HCT116 (cell line): ENCODE measurements at regions not wholly inside any gene's neighbourhood (a gene's known extent, or its start where the extent isn't known, plus 50 kb on each side); places are given as distances from the start of the nearest gene placed in this dataset.

Source experiments
- ATAC-seq: fragments of 200-7000 bp; cut with Tn5 transposase; 2 replicates; pipeline ENCODE4 v1.9.1; 2020; ENCODE audit warnings: mild to moderate bottlenecking, moderate library complexity
- BruUV-seq: library from RNA; stranded (reverse); fragments of 400-500 nt; replicated peaks from 2 replicates; lab custom pipeline; 2021; lab: Mats Ljungman, UMichigan
- CTCF ChIA-PET: fragments of 300-600 bp; sonication (Branson Sonifier 250); formaldehyde crosslinking; loops from one replicate; lab custom pipeline; 2021; ENCODE audit warnings: antibody characterized with exemption; lab: Charles Lee
- POLR2A ChIA-PET: fragments of 300-600, 350-600 bp; sonication (Branson Sonifier 250); formaldehyde crosslinking; loops from one replicate; lab custom pipeline; 2021; ENCODE audit warnings: antibody characterized with exemption; lab: Charles Lee
- RAD21 ChIA-PET, 2 experiments: fragments of 300-600 bp; sonication (Branson Sonifier 250); formaldehyde crosslinking; loops; one replicate each; lab custom pipeline; 2023; ENCODE audit warnings: low total read pairs in 2 of 2; ENCODE audit not compliant: uncharacterized antibody in 2 of 2, unreplicated experiment in 2 of 2, low non-redundant PET in 1 of 2; lab: Charles Lee
- DNase-seq: peaks from one replicate; pipeline ENCODE4 v3.0.0-alpha.2; 2010; ENCODE audit warnings: low read depth, low spot score
- H2AFZ ChIP-seq: fragments of 200-600 bp; shearing (Covaris generic), sonication (generic); 2 replicates; pipeline ENCODE4 v1.6.1; 2017; ENCODE audit warnings: low read depth, mixed run types, mixed read lengths, antibody characterized with exemption, low read length; ENCODE audit not compliant: poor library complexity, severe bottlenecking
- H3K27ac ChIP-seq: 2 replicates; pipeline ENCODE4 v1.5.1; 2012; ENCODE audit warnings: low read depth, low read length
- H3K27me3 ChIP-seq: fragments of 200-600 bp; sonication (generic); 2 replicates; pipeline ENCODE4 v1.6.1; 2016; ENCODE audit warnings: mixed run types, low read length, mixed read lengths; ENCODE audit not compliant: insufficient read depth
- H3K36me3 ChIP-seq, 2 experiments: fragments of 200-500 bp in 1 of 2; fragments of 200-600 bp in 1 of 2; sonication (Bioruptor generic) in 1 of 2; sonication (generic) in 1 of 2; 2 replicates each; pipeline versions ENCODE4 v1.5.1 to v1.6.1; 2014 to 2016; ENCODE audit warnings: low read length in 2 of 2, inconsistent platforms in 1 of 2, mixed read lengths in 1 of 2, mixed run types in 1 of 2; ENCODE audit not compliant: insufficient read depth in 2 of 2, control insufficient read depth in 1 of 2
- H3K4me1 ChIP-seq, 2 experiments: fragments of 200-600 bp in 1 of 2; sonication (generic) in 1 of 2; 2 replicates each; pipeline versions ENCODE4 v1.5.1 to v1.6.1; 2012 to 2017; ENCODE audit warnings: low read length in 2 of 2, inconsistent platforms in 1 of 2, mild to moderate bottlenecking in 1 of 2, mixed read lengths in 1 of 2, mixed run types in 1 of 2, moderate library complexity in 1 of 2; ENCODE audit not compliant: insufficient read depth in 2 of 2, control insufficient read depth in 1 of 2
- H3K4me2 ChIP-seq: fragments of 200-600 bp; sonication (generic); 2 replicates; pipeline ENCODE4 v1.6.1; 2017; ENCODE audit warnings: mixed run types, low read length, mixed read lengths
- H3K4me3 ChIP-seq, 2 experiments: fragments of 200-600 bp in 1 of 2; sonication (generic) in 1 of 2; replicated peaks in 1 of 2; 2 replicates each; pipeline ENCODE4 v1.5.1; 2011 to 2016; ENCODE audit warnings: low read length in 2 of 2, control low read depth in 1 of 2, low read depth in 1 of 2, mild to moderate bottlenecking in 1 of 2, mixed read lengths in 1 of 2, mixed run types in 1 of 2
- H3K79me2 ChIP-seq: fragments of 200-600 bp; sonication (generic); 2 replicates; pipeline ENCODE4 v1.6.1; 2017; ENCODE audit warnings: mild to moderate bottlenecking, mixed run types, low read length, moderate library complexity, mixed read lengths; ENCODE audit not compliant: insufficient read depth
- H3K9ac ChIP-seq: fragments of 200-600 bp; sonication (generic); 2 replicates; pipeline ENCODE4 v1.6.1; 2016; ENCODE audit warnings: low read length, mixed read lengths
- H3K9me2 ChIP-seq: fragments of 200-600 bp; sonication (generic), shearing (Covaris generic); 2 replicates; pipeline ENCODE4 v1.6.1; 2017; ENCODE audit warnings: mixed run types, mild to moderate bottlenecking, moderate library complexity; ENCODE audit not compliant: insufficient read depth
- H3K9me3 ChIP-seq, 2 experiments: fragments of 200-500 bp in 1 of 2; fragments of 200-600 bp in 1 of 2; sonication (Bioruptor generic) in 1 of 2; sonication (generic) in 1 of 2; 2 replicates each; pipeline ENCODE4 v1.6.1; 2014 to 2017; ENCODE audit warnings: low read length in 2 of 2, mixed read lengths in 2 of 2, inconsistent platforms in 1 of 2, low read depth in 1 of 2, mild to moderate bottlenecking in 1 of 2, mixed run types in 1 of 2, moderate library complexity in 1 of 2; ENCODE audit not compliant: control insufficient read depth in 1 of 2, insufficient read depth in 1 of 2
- H4K20me1 ChIP-seq: fragments of 200-600 bp; sonication (generic), shearing (Covaris generic); 2 replicates; pipeline ENCODE4 v1.6.1; 2017; ENCODE audit warnings: mixed run types, mild to moderate bottlenecking, moderate library complexity; ENCODE audit not compliant: insufficient read depth
- CEBPB ChIP-seq: IDR thresholded peaks from 2 replicates; pipeline ENCODE4 v1.6.1; 2012; ENCODE audit warnings: low read depth
- EZH2phosphoT487 ChIP-seq: fragments of 200-600 bp; IDR thresholded peaks from 2 replicates; pipeline ENCODE4 v1.6.1; 2018; ENCODE audit warnings: antibody characterized with exemption, borderline replicate concordance
- FOSL1 ChIP-seq: IDR thresholded peaks from 2 replicates; pipeline ENCODE4 v1.6.1; 2012; ENCODE audit warnings: low read depth
- POLR2AphosphoS5 ChIP-seq: IDR thresholded peaks from 2 replicates; pipeline ENCODE4 v1.6.1; 2011; ENCODE audit warnings: mild to moderate bottlenecking, low read depth, low read length, moderate library complexity
- RAD21 ChIP-seq: IDR thresholded peaks from 2 replicates; pipeline ENCODE4 v1.6.1; 2012; ENCODE audit warnings: low read depth, mild to moderate bottlenecking
- SIN3A ChIP-seq: IDR thresholded peaks from 2 replicates; pipeline ENCODE4 v1.6.1; 2012; ENCODE audit warnings: low read depth
- SRF ChIP-seq: IDR thresholded peaks from 2 replicates; pipeline ENCODE4 v1.6.1; 2012; ENCODE audit warnings: low read depth
- TCF7L2 ChIP-seq: IDR thresholded peaks from 2 replicates; pipeline ENCODE4 v1.7.0; 2011; ENCODE audit warnings: borderline replicate concordance, inconsistent platforms; ENCODE audit not compliant: insufficient read depth, insufficient read length; ENCODE audit errors: extremely low read depth
- ZNF274 ChIP-seq: fragments of 200-500 bp; sonication (Bioruptor generic); IDR thresholded peaks from 2 replicates; pipeline ENCODE4 v1.6.1; 2014; ENCODE audit warnings: mild to moderate bottlenecking, low read depth, low read length, inconsistent platforms
- intact Hi-C: fragments of 100-400 bp; cut with micrococcal nuclease; formaldehyde crosslinking; loops from 2 replicates; pipeline ENCODE4 v1.10.0; 2022
- TF ChIP-seq, protein P1 (sequence below), 3 experiments: fragments of 200-600 bp in 1 of 3; sonication (generic) in 1 of 3; IDR thresholded peaks in 2 of 3; conservative IDR thresholded peaks in 1 of 3; 2 replicates each; pipeline ENCODE4 v1.5.1; 2012 to 2017; ENCODE audit warnings: low read depth in 2 of 3, low read length in 2 of 3, antibody characterized with exemption in 1 of 3, borderline replicate concordance in 1 of 3, control low read depth in 1 of 3, mild to moderate bottlenecking in 1 of 3, mixed read lengths in 1 of 3, mixed run types in 1 of 3, moderate library complexity in 1 of 3; ENCODE audit not compliant: insufficient read depth in 1 of 3
- TF ChIP-seq, protein P2 (sequence below): IDR thresholded peaks from 2 replicates; pipeline ENCODE4 v1.6.1; 2012

DNA sequence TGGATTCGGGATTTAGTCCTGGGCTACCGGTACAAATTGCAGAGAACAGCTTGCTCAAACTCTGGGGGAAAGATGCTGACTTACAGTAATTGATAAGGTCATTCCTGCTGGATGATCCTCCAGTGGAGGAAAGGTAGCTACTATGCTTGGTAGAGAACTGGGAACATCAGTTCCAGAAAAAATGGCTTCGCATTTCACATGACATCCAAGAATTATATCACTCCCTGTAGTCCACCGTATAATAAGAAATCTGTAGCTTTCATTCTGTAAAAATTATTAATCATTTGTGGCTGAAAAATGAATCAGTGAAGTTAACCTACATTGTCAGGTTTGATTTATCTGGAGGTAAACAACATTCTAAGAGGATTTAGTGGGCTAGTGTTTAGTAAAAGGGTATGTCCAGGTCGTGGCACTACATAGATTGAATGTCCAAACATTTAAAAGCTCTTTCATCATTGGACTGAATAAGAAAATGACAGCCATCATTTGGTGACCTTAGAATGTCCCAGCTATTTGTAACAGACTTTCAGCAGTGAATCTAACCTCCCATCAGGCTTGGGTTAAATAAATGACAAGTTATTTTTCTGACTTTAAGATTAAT is 203.2 kb upstream of the TMCO5A start:
- H3K27me3 ChIP-seq = peaks cover 31% of the 10 kb centered on the region
- POLR2A ChIA-PET = no interaction called here

DNA sequence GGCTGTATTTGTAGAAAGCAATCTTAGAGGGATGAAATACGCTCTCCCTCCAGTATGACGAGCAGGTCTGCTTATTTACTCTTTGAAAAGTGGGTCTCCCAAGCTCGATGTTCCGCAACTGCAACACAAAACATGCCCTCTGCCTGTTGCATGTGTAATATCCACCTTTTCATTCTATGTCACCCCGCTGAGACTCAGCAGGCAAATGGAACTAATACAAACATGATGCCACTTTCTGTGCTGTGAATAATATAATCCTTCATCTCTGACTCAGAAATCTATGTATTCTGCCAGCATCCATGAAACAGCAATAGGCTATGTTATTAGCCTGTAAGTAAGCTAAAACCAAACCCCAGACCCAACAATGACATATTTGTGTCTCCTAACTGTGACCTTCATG is 200.8 kb upstream of the TMCO5A start:
- Histone ChIP-seq H3K9me2 (no peaks in the 10 kb centered on the region), H4K20me1 (no peaks in the 10 kb centered on the region), H3K27ac (no peak overlapping the region), H3K36me3 (no peaks in the 10 kb centered on the region), H3K4me1 (no peaks in the 10 kb centered on the region), H3K79me2 (no peaks in the 10 kb centered on the region), H3K27me3 (peaks cover 46% of the 10 kb centered on the region), H3K9me3 (no peaks in the 10 kb centered on the region), H3K4me3 (no peak overlapping the region), H3K4me2 (no peak overlapping the region), H2AFZ (no peak overlapping the region), H3K9ac (no peak overlapping the region)
- intact Hi-C loops = no loop called here
- DNase-seq (no peak), ATAC-seq (no peak)
- no TSS peak for BruUV-seq
- no peak for TF ChIP-seq SIN3A
- no peak for TF ChIP-seq EZH2phosphoT487
- no peak for TF ChIP-seq FOSL1
- TF ChIP-seq POLR2AphosphoS5 = no peak
- no peak for TF ChIP-seq TCF7L2
- TF ChIP-seq ZNF274 = no peak
- ChIA-PET CTCF (no interaction called here), RAD21 (no interaction called here), POLR2A (no interaction called here)

More for the DNA sequence above, 203.2 kb upstream of the TMCO5A start:
- Histone ChIP-seq H3K9ac (no peak overlapping the region), H3K4me3 (no peak overlapping the region), H3K36me3 (no peaks in the 10 kb centered on the region), H3K9me3 (no peaks in the 10 kb centered on the region), H3K4me1 (no peaks in the 10 kb centered on the region)
- DNase-seq (no peak), ATAC-seq (no peak)
- TF ChIP-seq, protein P1, sequence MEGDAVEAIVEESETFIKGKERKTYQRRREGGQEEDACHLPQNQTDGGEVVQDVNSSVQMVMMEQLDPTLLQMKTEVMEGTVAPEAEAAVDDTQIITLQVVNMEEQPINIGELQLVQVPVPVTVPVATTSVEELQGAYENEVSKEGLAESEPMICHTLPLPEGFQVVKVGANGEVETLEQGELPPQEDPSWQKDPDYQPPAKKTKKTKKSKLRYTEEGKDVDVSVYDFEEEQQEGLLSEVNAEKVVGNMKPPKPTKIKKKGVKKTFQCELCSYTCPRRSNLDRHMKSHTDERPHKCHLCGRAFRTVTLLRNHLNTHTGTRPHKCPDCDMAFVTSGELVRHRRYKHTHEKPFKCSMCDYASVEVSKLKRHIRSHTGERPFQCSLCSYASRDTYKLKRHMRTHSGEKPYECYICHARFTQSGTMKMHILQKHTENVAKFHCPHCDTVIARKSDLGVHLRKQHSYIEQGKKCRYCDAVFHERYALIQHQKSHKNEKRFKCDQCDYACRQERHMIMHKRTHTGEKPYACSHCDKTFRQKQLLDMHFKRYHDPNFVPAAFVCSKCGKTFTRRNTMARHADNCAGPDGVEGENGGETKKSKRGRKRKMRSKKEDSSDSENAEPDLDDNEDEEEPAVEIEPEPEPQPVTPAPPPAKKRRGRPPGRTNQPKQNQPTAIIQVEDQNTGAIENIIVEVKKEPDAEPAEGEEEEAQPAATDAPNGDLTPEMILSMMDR (IDR thresholded peaks at IDR 0.05 in 2 of 3, conservative IDR thresholded peaks at IDR 0.05 in 1 of 3; ENCODE audit: borderline replicate concordance in 1 of 3, insufficient read depth in 1 of 3, low read depth in 2 of 3, low read length in 2 of 3) = no peak
- no peak for TF ChIP-seq ZNF274
- TF ChIP-seq RAD21 = no peak
- no peak for TF ChIP-seq SRF
- no peak for TF ChIP-seq CEBPB
- TF ChIP-seq, protein P2, sequence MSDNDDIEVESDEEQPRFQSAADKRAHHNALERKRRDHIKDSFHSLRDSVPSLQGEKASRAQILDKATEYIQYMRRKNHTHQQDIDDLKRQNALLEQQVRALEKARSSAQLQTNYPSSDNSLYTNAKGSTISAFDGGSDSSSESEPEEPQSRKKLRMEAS = no peak
- TF ChIP-seq SIN3A = no peak
- TF ChIP-seq, all 23 proteins: peak for 0
- H3K79me2 ChIP-seq = no peaks in the 10 kb centered on the region
- no peaks in the 10 kb centered on the region for H3K9me2 ChIP-seq
- BruUV-seq = no TSS peak
- CTCF ChIA-PET = interaction anchor here (1.0 kb wide), 1 partner anchor 33 kb away, joined by 3 read pairs; no protein-coding TSS in a partner anchor
- no peak overlapping the region for H3K27ac ChIP-seq
- intact Hi-C loops = no loop called here
- no peak overlapping the region for H2AFZ ChIP-seq
- RAD21 ChIA-PET = interaction anchor here in 1 of 2 experiments (0.6 kb wide), 1 partner anchor 16 kb away, joined by 4 read pairs; no protein-coding TSS in a partner anchor
- H4K20me1 ChIP-seq = no peaks in the 10 kb centered on the region
- no peak overlapping the region for H3K4me2 ChIP-seq
